ENCODE measurements at regions not wholly inside any gene's neighbourhood (a gene's known extent, or its start where the extent isn't known, plus 50 kb on each side); places are given as distances from the start of the nearest gene placed in this dataset.
"Not testable (repeated sequence)": the region's sequence is repeated elsewhere in the genome, so short reads cannot be mapped to it uniquely, and the experiment has no call there.

GRCh38 chr10:57341294-57341693, 926.4 kb downstream of the IPMK start:
- TF ChIP-seq, protein P1, sequence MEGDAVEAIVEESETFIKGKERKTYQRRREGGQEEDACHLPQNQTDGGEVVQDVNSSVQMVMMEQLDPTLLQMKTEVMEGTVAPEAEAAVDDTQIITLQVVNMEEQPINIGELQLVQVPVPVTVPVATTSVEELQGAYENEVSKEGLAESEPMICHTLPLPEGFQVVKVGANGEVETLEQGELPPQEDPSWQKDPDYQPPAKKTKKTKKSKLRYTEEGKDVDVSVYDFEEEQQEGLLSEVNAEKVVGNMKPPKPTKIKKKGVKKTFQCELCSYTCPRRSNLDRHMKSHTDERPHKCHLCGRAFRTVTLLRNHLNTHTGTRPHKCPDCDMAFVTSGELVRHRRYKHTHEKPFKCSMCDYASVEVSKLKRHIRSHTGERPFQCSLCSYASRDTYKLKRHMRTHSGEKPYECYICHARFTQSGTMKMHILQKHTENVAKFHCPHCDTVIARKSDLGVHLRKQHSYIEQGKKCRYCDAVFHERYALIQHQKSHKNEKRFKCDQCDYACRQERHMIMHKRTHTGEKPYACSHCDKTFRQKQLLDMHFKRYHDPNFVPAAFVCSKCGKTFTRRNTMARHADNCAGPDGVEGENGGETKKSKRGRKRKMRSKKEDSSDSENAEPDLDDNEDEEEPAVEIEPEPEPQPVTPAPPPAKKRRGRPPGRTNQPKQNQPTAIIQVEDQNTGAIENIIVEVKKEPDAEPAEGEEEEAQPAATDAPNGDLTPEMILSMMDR (IDR thresholded peaks at IDR 0.05; ENCODE audit: low read depth, low read length), result no peak
- no peak overlapping the region for H3K4me3 ChIP-seq (replicated peaks in 1 of 2; ENCODE audit: low read depth in 2 of 2, low read length in 2 of 2)
- DNase-seq (ENCODE audit: low read depth in 2 of 2), result no peak

DNA sequence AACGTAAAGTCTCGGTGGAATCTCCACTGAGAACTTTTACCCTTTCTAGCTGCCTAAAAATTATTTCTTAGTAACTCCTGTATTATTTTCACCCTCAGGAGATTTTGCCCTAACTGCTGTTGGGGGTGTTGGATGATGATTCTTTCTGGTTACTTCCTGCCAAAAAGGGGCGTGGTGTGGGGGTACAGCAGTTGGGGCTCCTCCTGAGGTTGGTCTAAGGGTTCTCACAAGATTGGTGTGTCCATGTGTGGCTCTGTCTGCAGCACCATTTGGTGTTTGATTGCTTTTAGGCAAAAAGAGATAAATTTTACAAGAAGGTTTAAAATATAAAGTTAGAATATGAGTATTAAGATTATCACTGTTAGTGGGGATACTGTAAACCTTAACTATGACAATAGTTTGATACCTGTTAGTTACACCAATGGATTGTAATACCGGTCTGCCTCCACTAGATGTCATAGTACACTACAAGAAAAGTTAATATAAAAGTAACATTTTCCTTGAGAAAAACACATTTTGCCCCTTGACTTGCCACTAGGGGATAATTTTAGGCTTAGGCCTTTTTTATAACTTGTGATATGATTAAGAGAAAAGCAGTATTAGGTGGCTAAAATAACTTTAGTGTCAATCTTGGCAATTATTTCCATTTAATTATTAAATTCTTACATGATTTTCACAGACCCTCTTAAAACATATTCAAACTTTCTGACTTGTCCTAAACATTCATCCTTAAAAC, 928.7 kb downstream of the IPMK start:
- DNase-seq (ENCODE audit: low read depth in 2 of 2), result peak; percentile 60 to 69
- TF ChIP-seq, protein P1 (IDR thresholded peaks at IDR 0.05; ENCODE audit: low read depth, low read length), result peak; percentile 75
- no peak overlapping the region for H3K4me3 ChIP-seq (replicated peaks in 1 of 2; ENCODE audit: low read depth in 2 of 2, low read length in 2 of 2)

GRCh38 chr10:57336865-57337264, 930.8 kb downstream of the IPMK start:
- TF ChIP-seq, protein P1 (IDR thresholded peaks at IDR 0.05; ENCODE audit: low read depth, low read length), result no peak
- no peak for DNase-seq (ENCODE audit: low read depth in 2 of 2)
- no peak overlapping the region for H3K4me3 ChIP-seq (replicated peaks in 1 of 2; ENCODE audit: low read depth in 2 of 2, low read length in 2 of 2)

GRCh38 chr10:57336341-57336740, 931.4 kb downstream of the IPMK start:
- TF ChIP-seq, protein P1 (IDR thresholded peaks at IDR 0.05; ENCODE audit: low read depth, low read length), result no peak
- no peak for DNase-seq (ENCODE audit: low read depth in 2 of 2)
- no peak overlapping the region for H3K4me3 ChIP-seq (replicated peaks in 1 of 2; ENCODE audit: low read depth in 2 of 2, low read length in 2 of 2)

DNA sequence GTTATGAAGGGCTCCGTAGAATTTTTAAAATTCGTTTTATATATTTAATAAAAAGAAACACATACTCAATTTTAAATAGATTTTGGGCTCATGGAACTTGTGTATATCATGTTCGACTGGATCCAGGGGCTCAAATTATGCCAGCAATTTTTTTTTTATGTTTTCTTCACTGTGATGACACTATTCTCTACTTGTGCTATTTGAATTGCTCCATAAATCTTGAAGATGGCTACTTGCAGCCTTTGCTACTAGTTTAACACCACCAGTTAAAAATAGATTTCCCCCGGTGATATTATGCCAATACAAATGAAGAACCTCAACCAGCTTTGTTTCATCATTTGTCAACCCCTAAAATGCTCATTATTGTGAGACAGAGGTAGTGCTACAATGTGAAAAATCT, 933.2 kb downstream of the IPMK start:
- no peak for DNase-seq (ENCODE audit: low read depth in 2 of 2)
- TF ChIP-seq, protein P1 (IDR thresholded peaks at IDR 0.05; ENCODE audit: low read depth, low read length), result no peak
- no peak overlapping the region for H3K4me3 ChIP-seq (replicated peaks in 1 of 2; ENCODE audit: low read depth in 2 of 2, low read length in 2 of 2)

- DNase-seq (ENCODE audit: low read depth in 2 of 2), result no peak
- H3K4me3 ChIP-seq (replicated peaks in 1 of 2; ENCODE audit: low read depth in 2 of 2, low read length in 2 of 2), result no peak overlapping the region
- TF ChIP-seq, protein P1 (IDR thresholded peaks at IDR 0.05; ENCODE audit: low read depth, low read length), result no peak
These were observed 933.8 kb downstream of the IPMK start for GRCh38 chr10:57333880-57334279.

GRCh38 chr10:57321400-57321854, 946.3 kb downstream of the IPMK start:
- not testable (repeated sequence) for H3K4me3 ChIP-seq (replicated peaks in 1 of 2; ENCODE audit: low read depth in 2 of 2, low read length in 2 of 2); DNase-seq (ENCODE audit: low read depth in 2 of 2)
